Prostate gland (tissue), 2 donors: ENCODE measurements at regions not wholly inside any gene's neighbourhood (a gene's known extent, or its start where the extent isn't known, plus 50 kb on each side); places are given as distances from the start of the nearest gene placed in this dataset.

Experiments
- POLR2A ChIP-seq: fragments of 450-650 bp; IDR thresholded peaks from one replicate; pipeline ENCODE4 v1.6.1; 2016; ENCODE audit warnings: antibody characterized with exemption, mild to moderate bottlenecking
- POLR2AphosphoS5 ChIP-seq: sonication (generic); formaldehyde crosslinking; IDR thresholded peaks from one replicate; pipeline ENCODE4 v1.6.1; 2017; ENCODE audit warnings: antibody characterized with exemption
- TF ChIP-seq, protein P1 (sequence below), 4 experiments: fragments of 200-600 bp in 2 of 4; fragments of 450-650 bp in 2 of 4; sonication (generic) in 2 of 4; IDR thresholded peaks; 1 replicate in 3 of 4; 2 replicates in 1 of 4; pipeline ENCODE4 v1.5.1; 2016 to 2019; ENCODE audit warnings: antibody characterized with exemption in 4 of 4, mild to moderate bottlenecking in 2 of 4, moderate library complexity in 2 of 4

DNA sequence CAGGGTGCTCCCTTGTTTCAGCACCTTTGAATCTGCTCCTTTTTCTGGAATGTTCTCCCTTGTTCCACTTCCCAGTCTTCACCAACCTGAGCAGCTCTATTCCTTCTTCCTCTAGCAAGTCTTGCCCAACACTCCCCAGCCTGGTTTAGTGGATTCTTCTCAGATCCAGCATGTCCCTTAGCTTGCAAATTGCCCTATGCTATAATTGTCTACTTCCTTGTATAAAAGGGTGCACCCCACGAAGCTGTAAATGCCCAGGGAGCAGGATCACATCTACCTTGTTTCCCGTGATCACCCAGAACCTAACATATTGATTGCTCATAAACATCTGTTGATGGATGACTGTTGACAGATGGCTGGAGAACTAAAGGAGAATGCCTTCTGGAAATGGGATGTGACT, 93.2 kb upstream of the C1QTNF9B start:
- TF ChIP-seq, protein P1, sequence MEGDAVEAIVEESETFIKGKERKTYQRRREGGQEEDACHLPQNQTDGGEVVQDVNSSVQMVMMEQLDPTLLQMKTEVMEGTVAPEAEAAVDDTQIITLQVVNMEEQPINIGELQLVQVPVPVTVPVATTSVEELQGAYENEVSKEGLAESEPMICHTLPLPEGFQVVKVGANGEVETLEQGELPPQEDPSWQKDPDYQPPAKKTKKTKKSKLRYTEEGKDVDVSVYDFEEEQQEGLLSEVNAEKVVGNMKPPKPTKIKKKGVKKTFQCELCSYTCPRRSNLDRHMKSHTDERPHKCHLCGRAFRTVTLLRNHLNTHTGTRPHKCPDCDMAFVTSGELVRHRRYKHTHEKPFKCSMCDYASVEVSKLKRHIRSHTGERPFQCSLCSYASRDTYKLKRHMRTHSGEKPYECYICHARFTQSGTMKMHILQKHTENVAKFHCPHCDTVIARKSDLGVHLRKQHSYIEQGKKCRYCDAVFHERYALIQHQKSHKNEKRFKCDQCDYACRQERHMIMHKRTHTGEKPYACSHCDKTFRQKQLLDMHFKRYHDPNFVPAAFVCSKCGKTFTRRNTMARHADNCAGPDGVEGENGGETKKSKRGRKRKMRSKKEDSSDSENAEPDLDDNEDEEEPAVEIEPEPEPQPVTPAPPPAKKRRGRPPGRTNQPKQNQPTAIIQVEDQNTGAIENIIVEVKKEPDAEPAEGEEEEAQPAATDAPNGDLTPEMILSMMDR (IDR thresholded peaks at IDR 0.05) = no peak
- TF ChIP-seq POLR2A = no peak
- no peak for TF ChIP-seq POLR2AphosphoS5
